DMS153 treated with DMSO at 0.1 percent for 48 hours (cell line): ENCODE measurements at regions not wholly inside any gene's neighbourhood (a gene's known extent, or its start where the extent isn't known, plus 50 kb on each side); places are given as distances from the start of the nearest gene placed in this dataset.

Source experiments
- DNase-seq: peaks from one replicate; lab custom pipeline; 2025; ENCODE audit not compliant: unreplicated experiment; lab: John Stamatoyannopoulos, UW

DNA sequence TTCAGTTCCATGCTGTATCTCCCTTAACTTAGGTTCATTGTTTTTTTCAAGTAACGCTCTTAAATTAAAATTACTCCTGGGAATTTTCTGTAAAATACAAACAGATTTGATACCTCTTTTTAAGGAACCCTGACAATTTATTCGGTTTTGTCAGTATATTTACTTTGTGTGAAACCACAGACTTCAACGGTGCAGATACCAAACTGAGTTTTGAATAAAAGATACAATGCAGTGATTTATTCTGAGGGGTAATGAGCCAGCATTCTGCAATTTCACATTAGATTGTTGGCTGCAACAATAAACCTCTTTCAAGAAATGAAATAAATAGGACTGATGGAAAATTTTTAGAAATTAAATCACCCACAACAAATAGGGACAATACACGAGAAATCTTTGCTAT lies 308.6 kb upstream of the EDIL3 start:
- no peak for DNase-seq

DNA sequence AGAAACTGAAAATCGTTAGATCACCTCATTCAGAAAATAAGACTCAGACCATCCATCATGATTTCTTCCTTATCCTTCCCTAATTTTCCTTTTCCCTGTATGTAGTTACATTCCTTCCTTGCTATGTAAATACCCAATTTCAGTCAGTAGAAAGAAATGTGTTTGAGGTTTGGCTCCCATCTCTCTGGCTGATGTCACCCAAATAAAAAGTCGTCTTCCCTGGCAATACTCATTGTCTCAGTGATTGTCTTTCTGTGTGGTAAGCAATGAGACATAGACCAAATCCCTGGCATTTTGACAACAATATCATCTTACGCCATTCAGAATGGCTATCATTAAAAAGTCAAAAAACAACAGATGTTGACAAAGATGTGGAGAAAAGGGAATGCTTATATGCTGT lies 303.9 kb upstream of the EDIL3 start:
- DNase-seq: no peak

DNA sequence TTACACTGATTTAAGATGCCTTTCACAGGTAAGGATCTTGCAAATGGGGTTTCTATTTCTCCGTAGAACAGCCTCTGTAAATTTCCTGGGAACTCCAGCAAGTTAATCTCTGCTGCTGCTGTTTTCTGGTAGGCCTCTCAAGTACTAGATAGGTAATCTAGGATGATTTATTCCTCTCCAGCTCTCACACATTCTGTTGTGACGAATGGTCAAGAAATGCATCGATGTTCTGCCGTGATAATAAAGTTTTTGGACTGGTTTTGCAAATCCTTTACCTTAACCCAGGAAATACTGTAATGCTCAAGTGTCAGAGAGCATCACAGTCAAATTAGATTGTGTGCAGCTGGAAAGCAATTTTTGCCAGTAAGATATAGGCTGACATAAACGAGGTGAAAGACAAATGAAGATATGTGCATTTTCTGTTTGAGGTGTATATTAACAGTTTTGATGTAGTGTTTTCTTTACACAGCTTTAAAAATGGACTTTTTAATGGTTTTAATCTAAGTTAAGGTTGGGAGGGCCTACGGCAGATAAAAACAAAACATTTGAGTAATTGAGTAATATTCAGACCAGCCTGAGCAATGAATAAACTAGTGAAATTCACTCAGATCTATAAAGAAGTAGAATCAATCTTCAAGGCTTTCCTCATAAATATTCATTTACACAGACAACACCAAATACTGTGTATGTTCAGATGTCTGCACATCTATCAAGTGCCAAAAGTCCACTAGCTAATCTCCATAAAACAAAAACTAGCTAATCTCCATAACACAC lies 300.6 kb upstream of the EDIL3 start:
- no peak for DNase-seq

DNA sequence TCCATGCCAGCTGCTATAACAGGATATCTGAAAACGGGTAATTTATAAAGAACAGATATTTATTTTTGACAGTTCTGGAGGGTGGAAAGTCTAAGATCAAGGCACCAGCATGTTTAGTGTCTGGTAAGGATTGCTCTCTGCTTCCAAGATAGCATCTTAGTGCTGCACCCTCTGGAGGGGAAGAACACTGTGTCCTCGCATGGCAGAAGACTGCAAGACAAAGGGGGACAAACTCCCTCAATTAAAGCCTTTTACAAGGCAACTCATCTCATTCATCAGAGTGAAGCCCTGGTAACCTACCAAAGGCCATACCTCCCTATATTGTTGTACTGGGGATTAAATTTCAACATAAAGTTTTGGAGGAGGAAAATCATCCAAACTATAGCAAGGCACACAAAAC lies 298.9 kb upstream of the EDIL3 start:
- DNase-seq: no peak

DNA sequence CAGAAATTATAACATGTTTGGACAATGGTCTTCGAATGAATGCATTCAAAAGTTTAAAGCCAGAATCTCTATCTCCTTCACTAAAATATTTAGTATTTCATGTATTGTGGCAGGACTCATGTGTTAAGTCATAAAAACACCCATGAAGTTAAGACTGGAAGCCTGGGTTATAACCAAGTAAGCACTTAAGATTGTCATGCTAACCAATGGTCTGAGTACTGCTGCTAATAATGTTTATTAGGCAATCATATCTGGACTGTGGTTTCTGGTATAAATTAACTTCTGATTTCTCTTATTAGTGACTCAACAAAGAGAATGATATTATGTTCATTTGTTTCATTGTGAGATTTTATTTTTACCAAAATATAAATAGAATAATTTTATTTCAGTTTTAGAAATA lies 297.9 kb upstream of the EDIL3 start:
- DNase-seq: no peak

DNA sequence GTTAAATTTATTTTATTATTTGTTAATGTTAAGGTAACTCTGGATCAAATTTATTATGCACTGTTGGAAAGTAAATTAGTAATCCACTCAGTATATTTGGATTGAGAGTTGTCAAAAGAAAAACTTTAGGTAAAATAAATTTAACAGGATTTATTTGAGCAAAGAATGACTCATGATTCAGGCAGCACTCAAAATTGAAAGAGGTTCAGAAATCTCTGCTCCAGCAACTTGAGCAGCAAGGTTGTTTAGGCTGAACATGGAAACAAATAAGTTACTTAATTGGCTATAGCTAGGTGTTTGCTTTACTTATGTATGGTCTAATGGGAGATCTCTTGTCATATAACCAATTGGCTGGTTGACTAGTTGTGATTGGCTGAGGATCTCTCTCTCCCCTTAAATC lies 296.2 kb upstream of the EDIL3 start:
- DNase-seq: no peak

DNA sequence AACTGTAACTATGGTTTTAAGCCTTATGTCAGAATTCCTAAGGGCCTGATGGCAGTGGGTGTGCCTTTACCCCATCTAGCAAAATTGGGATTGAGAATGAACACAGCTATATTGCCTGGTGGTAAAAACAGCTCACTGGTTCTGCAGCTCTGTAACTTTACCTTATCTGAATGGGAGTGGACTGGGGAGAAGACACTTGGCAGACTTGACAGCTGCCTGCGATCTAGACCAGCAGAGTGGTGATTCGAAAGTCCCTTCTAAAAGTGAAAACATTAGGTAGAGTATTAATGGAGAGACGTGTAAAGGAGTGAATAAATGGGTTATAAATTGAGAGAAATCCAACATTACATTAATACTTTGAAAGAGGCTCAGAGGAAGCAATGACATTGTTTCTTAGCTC lies 289.1 kb upstream of the EDIL3 start:
- no peak for DNase-seq

DNA sequence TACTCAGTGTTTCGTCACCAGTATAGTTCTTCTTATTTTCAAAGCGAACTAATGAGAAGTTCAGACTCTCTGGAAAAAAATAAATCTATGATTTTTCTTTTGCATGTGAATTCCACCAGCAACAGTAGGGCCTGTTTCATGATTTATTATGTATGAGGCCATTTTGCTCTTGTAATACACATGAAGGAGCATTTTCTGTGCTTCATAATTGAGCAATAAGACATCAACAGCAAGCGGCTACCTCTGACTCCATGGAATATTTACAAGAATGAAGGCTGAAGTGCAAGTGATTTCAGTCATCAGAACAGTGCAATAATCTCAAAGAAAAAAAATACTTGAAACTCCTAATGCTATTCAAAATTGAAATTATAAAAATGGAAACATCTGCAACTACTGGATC lies 282.9 kb upstream of the EDIL3 start:
- no peak for DNase-seq

DNA sequence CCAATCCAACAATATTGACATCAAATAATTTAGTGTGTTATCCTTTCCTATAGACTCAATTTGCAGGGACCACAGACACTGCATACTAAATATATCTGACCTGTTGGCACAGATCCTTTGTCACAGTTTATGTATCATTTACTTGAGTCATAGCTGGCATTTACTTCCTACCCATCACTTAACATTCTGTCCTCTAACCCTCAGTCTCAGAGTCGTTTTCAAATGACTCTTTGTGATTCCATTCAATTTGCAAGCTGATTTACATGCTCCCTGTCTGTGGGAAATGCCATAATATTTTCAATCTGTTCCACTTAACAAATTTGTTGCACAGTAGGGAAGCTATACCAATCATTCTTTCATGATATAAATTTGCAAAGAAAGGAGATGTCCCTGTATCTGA lies 265.7 kb upstream of the EDIL3 start:
- no peak for DNase-seq

DNA sequence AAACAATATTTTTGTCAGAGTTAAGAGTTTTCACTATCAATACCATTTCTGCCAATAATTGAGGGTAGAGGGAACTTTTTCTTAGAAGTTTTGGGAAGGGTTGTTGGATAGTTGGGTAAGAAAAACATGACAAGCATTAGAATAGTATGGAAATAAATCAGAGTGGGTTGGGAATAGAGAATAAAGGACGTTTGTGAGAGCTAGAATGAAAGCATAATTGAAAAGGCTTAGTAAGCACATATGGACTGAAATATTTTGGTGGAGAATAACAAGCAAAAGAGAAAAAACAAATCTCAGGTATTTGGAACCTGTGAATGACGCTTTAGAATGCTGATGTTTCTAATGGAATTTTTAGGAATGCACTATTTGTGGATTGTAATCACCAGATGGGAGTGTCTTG lies 262.9 kb upstream of the EDIL3 start:
- no peak for DNase-seq

DNA sequence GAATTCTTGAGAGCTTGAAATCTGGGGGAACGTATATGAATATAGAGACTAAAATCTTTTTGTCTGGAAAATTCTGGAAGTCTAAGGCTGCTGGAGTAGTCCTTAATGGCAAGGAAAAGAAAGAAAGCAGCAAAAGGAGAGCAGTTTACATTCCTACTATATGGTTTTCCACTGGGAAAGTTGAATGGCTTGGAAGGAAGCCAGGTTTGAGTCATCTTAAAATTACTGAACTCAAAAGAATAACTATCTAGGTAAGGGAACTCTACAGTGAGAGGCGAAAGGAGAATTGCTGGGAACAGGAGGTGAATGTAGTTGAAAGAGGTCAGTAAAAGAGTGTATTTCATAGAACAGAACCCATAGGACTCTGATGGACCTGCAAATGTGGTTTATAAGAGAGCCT lies 258.1 kb upstream of the EDIL3 start:
- no peak for DNase-seq

DNA sequence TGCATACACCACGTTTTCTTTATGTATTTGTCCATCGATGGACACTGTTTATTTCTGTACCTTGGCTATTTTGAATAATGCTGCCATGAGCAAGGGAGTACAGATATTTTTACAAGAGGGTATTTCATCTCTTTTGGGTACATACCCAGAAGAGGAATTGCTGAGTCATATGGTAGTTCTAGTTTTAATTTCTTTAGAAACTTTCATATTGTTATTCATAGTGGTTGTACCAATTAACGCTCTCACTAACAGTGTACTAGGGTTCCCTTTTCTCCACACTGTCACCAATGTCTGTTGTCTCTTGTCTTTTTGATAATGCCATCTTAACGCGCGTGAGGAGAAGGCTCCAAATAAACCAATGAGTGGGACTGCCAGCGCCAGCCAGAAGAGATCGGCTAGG lies 257.6 kb upstream of the EDIL3 start:
- DNase-seq: no peak

DNA sequence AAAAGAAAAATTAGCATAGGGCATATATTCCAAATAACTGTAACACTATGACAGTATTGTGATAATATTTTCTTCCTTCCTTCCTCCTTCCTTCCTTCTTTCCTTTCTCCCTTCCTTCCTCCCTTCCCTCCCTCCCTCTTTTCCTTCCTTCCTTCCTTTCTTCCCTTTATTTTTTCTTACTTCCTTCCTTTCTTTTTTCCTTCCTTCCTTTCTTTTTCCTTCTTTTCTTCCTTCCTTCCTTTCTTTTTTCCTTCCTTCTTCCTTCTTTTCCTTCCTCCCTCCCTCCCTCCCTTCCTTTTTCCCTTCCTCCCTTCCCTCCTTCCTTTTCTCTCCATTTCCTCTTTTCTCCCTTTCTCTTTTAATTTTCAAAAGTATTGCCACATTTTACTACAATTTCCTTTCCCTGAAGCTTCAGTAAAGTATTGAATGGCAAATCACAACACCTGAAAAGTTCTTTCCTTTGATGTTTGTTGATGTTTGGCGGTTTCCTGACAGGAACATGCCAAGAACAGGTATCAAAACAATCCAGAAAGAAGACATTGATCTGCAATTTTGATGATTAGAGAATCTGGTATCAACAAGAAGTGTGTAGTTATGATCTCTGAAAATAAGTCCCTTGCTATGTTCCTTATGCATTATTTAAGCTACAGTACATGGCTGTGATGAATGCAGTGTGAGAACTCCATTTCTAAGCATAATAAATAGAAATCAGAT lies 253.1 kb upstream of the EDIL3 start:
- no peak for DNase-seq

DNA sequence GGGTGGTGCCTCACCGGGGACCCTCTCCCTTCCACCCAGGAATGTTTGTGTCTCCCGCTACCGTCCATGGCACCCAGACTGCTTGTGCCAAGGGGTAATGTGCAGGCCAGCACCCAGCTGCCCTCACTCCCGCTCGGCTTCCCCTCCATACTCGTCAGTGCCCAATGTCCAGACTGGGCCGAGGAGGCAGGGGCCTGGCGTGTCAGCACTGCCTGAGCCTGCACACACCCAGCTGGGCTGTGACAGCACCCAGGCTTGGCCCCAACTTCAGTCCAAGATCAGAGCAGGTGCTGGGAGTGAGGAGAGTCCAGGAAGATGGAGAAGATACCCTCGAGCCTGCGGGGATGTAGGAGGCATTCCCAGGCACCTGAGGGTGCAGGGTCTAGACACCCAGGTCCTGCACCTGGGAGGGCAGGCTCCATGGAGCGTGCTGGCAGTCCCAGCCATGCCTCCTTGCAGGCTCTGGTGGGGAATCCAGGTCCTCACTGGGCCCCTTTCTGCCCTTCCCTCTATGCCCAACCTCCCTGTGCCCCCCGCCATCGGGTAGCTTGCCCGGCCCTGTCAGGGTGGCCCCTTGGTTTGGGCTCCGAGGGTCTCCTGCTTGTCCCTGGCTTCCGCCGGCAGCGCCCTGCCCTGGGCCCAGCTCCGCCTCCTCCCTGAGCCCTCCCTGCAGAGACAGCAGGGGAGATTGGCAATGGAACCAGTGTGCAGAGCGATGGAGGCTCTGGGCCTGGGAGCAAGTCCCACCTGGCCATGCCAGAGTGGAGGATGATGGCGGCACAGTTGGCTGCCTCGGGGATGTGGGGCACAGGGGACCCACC lies 250.8 kb upstream of the EDIL3 start:
- DNase-seq: no peak

DNA sequence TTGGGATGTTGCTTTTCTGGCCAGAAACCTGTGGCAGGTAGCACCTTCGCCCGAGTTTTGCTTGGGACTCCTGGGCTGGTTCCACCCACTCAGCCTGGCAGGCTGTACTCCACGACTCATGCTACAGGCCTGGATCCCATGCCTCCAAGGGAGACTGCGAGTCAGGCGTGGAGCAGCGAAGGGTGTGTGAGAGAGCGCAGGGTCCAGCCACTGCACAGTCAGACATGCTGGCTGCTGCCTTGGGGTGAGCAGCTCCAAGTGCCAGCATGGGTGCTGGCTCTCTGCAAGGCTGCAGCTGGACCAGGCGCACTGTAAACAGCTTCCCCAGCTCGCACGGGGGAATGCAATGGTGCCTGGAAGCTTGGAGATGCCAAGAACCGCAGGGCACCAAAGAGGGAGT lies 249.6 kb upstream of the EDIL3 start:
- DNase-seq: no peak

DNA sequence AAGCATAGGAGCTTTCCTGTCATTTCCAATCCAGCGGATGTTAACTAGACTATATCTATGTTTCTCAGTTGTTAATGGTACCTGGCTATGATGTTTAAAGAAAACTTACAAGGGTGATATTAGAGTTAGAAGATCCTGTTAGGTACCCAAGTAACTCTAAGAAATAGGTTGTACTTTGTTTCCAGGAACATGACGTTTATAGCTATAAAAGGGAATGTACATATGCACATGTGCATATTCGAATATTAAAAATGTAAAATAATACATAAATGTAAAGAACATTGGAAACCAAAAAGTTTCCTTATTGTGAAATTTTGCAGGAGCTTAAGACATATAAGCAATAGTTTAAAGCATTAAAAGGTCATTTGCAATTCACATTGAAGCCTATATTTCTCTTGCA lies 247.7 kb upstream of the EDIL3 start:
- no peak for DNase-seq

DNA sequence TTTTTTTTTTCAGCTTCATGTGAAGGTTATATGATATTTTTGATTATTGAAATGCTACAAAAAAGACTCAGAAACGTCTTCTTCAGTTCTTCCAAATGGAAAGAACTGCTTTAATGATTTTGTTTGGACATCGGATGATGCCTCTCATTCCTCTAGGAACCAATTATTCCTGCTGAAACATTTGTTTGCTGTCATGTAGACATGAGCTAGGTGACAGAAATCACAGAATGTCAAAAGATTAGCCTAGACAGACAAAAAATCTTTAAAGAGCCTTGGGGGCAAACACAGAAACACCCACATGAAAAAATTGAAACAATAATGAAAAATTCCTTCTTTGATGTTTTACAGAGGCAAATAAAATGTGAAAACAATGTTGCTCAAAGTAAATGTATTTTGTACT lies 244.2 kb upstream of the EDIL3 start:
- DNase-seq: no peak

DNA sequence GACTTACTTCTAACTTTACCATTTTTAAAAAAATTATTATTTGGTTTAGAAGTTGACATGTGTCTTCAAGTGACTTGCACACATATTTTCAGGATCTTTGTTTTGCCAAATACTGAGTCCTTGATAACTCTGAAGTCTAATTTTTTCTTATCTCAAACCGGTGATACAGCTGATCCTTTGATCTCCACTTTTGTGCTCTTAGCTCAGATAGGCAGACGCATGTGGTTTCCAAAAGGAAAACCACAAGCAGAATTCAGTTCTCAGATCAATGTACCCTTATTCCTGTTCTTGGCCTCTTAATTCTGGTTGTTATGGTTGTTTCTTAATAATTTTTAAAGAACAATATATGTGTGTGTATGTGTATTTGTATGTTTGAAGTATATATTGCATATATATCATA lies 238.3 kb upstream of the EDIL3 start:
- no peak for DNase-seq

DNA sequence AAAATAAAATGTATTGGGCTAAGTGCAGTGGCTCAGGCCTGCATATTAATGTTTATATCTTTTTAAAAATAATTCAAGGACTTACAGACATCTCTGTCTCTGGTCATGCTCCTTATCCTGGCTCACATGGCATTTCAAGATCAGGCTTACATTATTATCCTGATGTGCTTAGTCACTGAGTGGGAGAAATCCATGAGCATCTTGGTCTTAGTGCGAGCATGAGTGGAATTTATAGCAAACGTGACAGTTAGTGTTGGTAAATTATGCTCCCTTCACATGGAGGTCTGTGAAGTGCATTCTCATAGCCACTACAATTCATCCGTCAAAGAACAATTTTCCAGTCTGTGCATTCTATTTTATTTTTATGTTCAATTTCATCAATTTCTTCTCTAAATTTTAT lies 237.8 kb upstream of the EDIL3 start:
- DNase-seq: no peak

DNA sequence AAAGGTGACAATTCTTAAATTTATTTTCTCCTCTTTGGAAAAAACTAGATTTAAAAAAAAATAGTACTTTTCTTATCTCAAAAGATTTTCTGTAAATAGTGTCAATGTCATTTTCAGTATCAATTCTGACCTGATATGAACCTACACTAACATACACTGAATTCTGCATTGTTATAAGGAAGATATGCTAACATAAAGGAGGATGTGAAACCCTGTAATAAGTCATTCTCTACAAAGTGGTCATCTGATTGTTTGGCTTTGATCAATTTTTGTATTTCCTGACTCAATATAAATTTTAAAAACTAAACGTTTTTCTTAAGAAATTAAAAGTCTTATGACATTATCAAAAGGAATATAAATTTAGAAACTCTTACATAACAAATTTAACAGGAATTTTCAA lies 233.6 kb upstream of the EDIL3 start:
- no peak for DNase-seq

DNA sequence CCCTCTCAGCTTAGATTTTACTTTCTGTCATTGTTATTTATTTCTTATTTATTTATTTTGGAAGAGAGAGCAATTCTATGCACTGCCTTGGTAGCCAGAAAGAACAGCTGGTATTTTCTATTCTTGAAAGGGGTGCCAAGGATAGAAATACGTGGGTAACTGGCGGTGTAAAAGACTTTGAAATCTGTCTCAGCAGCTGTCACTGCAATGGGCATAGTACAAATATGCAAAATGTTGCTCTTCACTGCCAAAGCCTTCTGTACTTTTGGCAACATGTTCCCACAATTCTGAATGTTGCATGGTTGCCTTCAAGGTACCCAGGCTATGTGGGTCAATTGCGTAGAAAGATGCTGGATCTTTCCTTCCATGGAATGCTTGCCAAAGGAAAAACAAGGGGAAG lies 230.2 kb upstream of the EDIL3 start:
- no peak for DNase-seq

DNA sequence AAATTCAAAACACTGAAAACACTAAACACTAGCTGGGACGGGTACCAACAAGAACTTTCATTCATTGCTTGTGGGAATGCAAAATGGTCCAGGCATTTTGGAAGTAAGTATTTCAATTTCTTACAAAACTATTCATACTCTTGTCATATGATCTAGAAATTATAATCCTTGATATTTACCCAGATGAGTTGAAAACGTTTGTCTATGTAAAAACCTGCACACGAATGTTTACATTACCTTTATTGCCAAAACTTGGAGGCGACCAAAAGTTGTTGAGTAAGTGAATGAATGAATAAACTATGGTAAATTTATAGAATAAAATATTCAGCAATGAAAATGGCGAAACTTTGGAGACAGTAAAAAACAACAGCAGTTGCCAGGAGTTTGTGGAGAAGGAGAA lies 222.1 kb upstream of the EDIL3 start:
- DNase-seq: no peak
